OCI-LY3 (cell line): ENCODE measurements at regions not wholly inside any gene's neighbourhood (a gene's known extent, or its start where the extent isn't known, plus 50 kb on each side); places are given as distances from the start of the nearest gene placed in this dataset.

Experiments
- CTCF ChIP-seq: fragments of 200-600, 300-600 bp; sonication (generic); IDR thresholded peaks from 2 replicates; pipeline ENCODE4 v1.5.1; 2014; ENCODE audit warnings: antibody characterized with exemption, low read length, low read depth
- EZH2phosphoT487 ChIP-seq: fragments of 200-600 bp; shearing (Covaris generic); IDR thresholded peaks from 2 replicates; pipeline ENCODE4 v1.6.1; 2018; ENCODE audit warnings: antibody characterized with exemption, mixed run types, low read depth

GRCh38 chr15:49721091-49721490, 100.2 kb downstream of the DTWD1 start:
- no peak for TF ChIP-seq CTCF
- no peak for TF ChIP-seq EZH2phosphoT487
